HG03135 (cell line): ENCODE measurements at regions not wholly inside any gene's neighbourhood (a gene's known extent, or its start where the extent isn't known, plus 50 kb on each side); places are given as distances from the start of the nearest gene placed in this dataset.

Source experiments
- ATAC-seq: cut with Tn5 transposase; IDR thresholded peaks from one replicate; pipeline ENCODE4 v1.9.1; 2021; ENCODE audit warnings: mild to moderate bottlenecking, moderate library complexity; ENCODE audit not compliant: unreplicated experiment

GRCh38 chr22:48892578-48893287, 934.9 kb downstream of the BRD1 start:
- no peak for ATAC-seq

- ATAC-seq, result no peak
Measured at GRCh38 chr22:48891688-48892577, 935.7 kb downstream of the BRD1 start.

- ATAC-seq, result no peak
Measured at GRCh38 chr22:48890693-48891554, 936.7 kb downstream of the BRD1 start.

- ATAC-seq, result no peak
Measured at GRCh38 chr22:48889887-48890692, 937.6 kb downstream of the BRD1 start.

GRCh38 chr22:48889209-48889830, 938.4 kb downstream of the BRD1 start:
- ATAC-seq, result no peak

GRCh38 chr22:48888466-48889208, 939.0 kb downstream of the BRD1 start:
- ATAC-seq, result no peak

GRCh38 chr22:48887394-48888332, 940.0 kb downstream of the BRD1 start:
- no peak for ATAC-seq

- no peak for ATAC-seq
Measured at GRCh38 chr22:48886604-48887393, 940.9 kb downstream of the BRD1 start.

GRCh38 chr22:48885919-48886305, 941.8 kb downstream of the BRD1 start:
- ATAC-seq, result no peak

GRCh38 chr22:48885271-48885918, 942.3 kb downstream of the BRD1 start:
- ATAC-seq, result no peak

- no peak for ATAC-seq
Measured at GRCh38 chr22:48884786-48885185, 942.9 kb downstream of the BRD1 start.

- no peak for ATAC-seq
Measured at GRCh38 chr22:48884324-48884723, 943.3 kb downstream of the BRD1 start.

GRCh38 chr22:48883211-48883960, 944.3 kb downstream of the BRD1 start:
- no peak for ATAC-seq

- no peak for ATAC-seq
Measured at GRCh38 chr22:48882636-48883200, 945.0 kb downstream of the BRD1 start.

- ATAC-seq, result no peak
Measured at GRCh38 chr22:48881326-48881980, 946.2 kb downstream of the BRD1 start.
